NCI-H128 (cell line): ENCODE measurements at regions not wholly inside any gene's neighbourhood (a gene's known extent, or its start where the extent isn't known, plus 50 kb on each side); places are given as distances from the start of the nearest gene placed in this dataset.

ENCODE experiments used
- DNase-seq: peaks from one replicate; lab custom pipeline; 2025; ENCODE audit not compliant: unreplicated experiment; lab: John Stamatoyannopoulos, UW

DNA sequence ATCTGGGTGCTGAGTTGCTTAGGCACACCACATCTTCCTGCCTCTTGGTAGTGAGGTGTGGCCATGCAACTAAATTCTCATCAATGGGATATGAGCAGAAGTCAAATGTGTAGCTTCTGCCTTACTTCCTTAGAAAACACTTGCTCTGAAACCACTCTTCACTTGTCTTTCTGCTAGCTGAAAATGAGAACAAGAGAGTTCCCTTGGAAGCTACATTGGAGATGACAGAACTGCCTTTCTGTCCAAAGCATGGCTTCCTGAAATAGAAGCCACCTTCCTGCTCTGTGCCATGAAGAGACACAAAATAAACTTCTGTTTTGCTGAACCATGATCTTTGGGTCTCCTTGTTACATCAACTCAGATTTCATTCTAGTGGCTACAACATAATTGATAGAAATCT, 659.9 kb downstream of the IRS1 start:
- DNase-seq = no peak

DNA sequence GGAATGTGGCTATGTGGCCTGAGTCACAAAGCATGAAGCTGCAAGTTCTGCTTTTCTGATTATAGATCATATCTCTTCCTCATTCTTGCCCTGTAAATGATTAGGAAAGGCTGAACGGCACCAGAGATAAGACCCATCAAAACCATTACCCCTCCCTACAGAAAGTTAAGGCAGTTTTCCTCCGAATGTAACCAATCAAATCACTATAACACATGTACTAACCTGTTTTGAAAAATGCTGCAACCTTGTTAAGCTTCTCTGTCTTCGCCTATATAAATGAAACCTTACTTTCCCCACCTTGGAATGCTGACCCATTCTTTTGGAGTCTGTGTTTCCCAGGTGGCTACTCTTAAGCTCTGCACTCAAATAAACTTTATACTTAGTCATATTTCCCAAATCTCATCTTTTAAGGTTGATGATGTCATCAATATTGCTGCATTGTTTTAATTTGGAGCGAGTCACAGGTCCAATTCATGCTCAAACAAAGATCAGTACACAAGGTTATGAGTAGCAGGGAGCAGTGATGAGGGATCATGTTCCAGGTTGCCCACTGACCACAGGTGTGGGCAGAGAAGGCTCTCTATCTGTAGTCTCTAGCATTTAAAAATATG, 662.3 kb downstream of the IRS1 start:
- DNase-seq = no peak

DNA sequence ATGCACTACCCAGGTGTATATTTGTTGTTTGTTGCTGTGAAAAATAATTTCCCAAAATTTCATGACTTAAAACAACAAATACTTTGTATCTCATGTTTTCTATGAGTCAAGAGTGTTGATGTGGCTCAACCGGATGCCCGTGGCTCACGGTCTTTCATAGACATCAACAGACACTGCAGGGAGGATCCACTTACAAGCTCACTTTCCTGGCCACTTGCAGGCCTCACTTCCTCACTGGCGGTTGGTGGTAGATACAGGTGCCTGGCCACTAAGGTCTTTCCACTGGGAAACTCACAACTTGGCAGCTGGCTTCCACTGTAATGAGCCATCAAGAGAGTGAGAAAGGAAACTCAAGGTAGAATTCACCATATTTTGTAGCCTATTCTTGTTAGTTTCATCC, 662.9 kb downstream of the IRS1 start:
- DNase-seq = no peak

DNA sequence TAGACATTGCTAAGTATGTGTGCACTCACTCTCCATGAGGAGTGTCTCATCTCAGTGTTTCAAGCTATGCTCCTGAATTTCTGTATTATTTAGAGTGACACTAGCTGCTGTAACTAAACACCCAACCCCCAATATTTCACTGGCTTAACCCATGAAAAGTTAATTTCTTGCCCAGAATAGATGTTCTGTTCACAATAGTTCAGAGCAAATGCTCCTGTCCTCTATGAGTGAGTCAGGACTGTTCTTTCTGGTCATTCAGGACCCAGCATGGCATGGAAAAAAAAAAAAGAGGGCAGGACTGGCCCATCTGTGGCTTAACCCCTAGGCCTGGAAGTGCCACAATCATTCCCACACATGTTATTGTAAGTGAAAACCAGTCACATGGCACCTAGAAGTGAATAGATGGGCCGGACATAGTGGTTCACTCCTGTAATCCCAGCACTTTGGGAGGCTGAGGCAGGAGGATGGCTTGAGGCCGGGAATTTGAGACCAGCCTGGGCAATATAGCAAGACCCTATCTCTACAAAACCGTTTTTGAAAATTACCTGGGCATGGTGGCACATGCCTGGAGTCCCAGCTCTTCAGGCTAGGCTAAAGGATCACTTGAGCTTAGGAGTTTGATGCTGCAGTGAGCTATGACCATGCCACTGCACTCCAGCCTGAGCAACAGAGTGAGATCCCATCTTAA, 663.6 kb downstream of the IRS1 start:
- no peak for DNase-seq

DNA sequence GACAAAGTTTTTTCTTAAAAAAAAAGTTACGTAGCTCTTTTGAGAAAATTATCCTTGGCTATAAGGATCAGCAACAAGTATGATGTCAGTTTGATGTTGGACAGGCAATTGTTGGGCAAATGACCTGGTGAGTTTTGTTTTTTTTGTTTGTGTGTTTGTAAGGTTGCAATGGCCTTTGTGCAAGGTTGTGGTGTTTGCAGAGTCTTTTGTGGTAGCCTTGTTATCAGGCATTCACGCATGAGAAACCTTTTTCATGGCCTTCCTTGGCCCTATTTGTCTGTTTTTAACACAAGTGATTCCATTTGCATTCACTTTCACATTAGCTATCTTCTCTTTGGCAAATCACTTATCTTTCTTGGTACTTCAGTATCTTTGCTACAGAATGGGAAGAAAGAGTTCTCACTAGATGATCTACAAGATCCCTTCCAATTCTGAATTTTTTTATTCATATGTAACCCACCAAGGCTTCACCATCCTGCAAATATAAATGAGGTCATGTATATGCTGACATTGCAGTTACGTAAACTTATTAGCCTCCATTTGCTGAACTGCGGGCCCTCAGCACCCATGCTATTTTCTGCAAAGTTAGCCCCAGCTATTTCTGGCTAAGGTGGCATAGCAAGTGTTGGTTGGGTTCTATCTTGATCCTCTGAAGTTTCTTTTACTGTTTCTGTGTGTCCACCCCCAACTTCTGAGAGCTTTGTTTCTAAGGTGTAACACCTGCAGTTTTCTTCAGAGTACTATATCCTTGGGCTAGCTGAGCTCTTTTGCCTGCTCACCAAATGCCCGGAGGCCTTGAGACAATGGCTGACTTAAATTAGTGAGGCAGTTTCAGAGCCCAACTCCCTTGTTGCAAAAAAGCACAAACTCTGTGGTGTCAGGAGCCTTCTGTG, 667.1 kb downstream of the IRS1 start:
- no peak for DNase-seq

DNA sequence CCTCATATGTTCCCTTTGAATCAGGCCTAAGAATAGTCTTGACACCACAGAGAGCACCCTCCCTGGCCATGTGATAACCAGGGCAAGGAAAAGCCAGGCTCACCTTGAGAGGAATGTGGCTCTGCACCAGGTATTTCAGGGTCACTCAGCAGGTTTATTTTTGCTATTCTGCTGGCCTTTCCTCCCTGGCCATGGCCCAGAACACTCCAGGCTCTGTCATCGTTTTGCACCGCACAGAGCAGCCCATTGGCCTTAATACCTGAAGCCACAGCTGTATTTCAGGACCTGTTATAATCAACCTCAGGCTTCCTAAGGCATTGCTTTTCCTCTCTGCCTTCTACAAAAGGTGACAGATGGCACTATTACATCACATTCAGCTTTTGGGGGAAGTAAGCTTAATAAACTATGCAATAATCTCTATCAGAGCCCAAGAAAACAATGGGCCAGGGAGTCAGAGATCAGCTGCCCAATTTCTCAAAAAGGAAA, 668.3 kb downstream of the IRS1 start:
- DNase-seq = no peak

DNA sequence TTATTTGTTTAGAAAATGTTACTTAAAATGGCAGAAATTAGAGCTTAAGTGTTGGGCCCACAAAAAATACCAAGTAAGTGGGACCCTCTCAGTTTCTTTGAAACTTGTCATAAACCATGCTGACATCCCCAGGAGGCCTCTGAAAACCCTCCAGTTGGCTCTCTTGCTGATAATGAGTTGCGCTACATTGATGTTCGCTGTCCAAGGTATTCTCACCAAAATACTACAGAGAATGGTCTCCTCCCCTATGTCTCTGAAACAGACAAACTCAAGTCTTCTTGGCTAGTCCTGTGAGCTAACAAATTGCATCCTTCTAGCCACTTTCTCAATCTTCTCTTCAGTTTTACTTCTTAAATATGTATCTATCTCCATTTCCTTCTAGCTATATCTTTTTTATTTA, 669.4 kb downstream of the IRS1 start:
- DNase-seq = no peak

DNA sequence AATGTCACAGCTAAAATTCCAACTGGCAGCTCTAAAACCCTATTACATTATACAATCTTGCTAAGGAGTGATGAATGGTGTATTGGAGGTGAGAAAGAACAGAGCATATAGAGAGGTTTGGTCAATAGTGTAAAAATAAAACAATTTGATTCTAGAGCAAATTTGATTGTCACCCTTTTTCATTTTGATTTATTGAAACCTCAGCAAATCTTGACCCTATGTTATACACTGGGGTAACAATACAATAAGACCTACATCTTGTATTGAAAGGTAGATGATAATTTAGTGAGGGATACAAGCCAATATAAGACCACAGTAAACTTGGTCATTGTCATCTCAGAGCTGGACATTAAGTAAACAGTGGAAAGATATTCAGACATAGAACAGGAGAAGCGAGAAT, 671.9 kb downstream of the IRS1 start:
- no peak for DNase-seq

DNA sequence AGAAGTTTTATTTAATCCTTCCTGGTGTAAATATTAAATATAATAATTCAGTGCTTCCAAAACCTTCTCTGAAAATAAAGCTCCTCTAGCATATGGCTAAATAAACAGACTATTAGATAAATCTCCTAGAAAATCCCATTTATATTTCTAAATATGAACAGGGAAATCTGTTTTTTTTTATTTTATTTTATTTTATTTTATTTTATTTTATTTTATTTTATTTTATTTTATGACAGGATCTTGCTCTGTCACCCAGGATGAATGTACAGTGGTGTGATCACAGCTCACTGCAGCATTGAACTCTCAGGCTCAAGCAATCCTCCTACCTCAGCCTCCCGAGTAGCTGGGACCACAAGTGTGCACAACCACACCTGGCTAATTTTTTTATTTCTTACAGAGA, 673.5 kb downstream of the IRS1 start:
- DNase-seq = no peak

DNA sequence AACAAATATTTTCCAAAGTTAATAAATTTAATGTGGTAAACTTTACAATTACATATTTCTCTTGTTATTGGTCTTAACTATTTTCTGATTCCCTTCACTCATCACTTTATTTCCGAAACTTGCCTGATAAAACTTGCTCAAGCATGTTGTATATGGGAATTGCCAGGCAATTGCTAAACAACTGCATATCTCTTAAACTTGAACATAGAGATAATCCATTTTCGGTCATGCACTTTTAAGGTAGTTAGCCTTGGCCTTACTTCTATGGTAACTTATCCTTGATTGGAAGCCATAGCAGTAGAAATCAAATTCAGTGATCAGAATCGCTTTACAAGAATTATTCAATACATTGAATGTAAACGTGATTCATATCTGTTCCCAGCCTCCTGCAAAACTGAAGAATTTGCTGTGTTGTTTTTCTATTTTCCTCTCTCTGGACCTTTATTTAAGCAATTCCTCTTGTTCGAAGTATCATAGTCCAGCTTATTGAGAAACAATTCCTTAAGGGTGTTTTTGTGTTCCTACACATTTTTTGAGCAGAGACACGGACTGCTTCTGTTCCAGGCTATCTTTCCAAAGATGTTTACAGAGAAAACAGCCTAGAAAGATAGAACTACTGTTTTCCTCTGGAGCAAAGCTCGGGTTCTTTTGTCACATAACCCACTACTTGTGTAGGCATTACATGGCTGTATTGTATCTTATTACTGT, 674.3 kb downstream of the IRS1 start:
- no peak for DNase-seq

DNA sequence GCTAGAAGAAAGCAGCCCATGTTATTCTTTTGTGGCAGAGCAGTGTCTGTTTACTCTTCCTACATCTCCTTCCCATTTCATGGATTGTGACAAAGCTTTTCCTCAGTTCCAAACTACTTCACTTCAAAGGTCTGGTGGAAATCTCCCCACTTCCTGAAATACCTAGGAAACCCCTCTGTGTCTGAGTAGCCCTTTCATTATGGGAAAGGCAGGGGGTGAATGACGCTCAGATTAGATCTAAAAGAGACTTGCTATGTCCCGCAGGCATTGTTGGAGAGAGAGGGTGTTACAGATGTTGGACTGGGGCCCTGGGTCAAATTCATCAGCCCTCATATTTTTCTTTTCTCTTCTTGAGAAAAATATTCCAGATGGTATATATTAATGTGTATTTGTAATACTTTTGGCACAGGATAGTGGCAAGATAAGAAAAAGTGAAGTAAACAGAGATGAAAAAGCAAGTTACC, 675.0 kb downstream of the IRS1 start:
- DNase-seq = no peak

DNA sequence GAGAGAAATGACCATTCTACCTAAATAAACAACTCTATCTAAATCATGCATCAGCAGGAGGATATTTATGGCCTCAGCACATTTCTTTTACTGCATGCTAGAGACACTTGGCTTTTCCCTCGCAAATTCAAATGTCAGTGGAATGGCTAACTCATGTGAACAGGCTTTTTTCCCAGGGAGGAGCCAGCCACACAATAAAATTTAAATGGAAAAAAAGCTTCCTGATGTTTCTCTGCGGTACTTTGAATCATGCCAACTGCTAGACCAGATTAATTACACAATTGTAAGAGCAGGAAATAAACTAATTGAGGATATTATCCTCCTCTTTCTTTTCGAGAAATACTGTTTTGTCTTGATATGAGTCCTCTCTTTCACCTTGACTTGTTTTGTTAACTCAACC, 676.3 kb downstream of the IRS1 start:
- DNase-seq = no peak

DNA sequence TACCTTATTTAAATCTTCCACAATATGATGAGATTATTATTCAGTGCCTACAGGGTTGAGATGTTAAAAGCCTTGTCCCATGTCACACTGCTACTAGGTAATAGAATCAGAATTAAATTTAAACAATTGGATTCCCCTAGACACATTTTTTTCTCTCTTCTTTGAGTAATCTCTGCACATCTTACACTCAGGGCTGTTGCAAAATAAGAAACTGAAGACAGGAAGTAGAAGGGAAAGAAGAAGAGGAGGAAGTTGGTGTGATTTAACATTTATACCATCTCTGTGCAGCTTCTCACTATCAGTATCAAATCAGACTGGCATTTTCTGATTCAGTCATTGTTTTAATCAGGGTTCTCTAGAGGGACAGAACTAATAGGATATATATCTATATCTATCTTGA, 677.6 kb downstream of the IRS1 start:
- DNase-seq = no peak

DNA sequence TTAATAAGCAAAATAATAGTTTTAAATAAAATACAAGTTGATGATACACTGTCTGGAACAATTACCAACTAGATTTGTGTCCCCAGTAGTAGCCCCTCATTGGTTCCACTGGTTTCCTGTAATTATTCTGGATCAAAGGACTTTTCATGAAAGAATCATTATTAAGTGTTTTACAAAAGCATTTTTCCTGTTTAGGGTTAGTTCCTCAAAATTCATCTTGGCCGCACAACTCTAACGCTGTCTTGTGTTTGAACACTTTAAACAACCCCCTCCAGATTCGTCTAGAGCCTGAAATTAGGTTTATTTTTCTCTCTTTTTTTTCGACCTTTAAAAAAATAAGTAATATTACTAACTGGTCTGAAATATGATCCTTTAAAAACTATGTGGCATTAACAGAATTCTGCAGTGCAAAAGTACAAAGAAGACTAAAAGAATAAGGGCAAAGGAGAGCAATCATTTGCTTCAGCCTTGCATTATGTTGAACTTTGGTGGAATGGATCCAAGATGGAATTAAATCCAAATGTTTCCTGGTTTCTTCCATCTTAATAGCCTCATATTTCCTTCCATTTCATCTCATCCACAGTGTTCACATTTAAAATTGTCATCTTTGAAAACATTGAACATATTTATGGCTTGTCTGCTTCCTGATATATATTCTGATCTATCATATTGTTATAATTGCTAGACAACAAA, 678.4 kb downstream of the IRS1 start:
- no peak for DNase-seq

DNA sequence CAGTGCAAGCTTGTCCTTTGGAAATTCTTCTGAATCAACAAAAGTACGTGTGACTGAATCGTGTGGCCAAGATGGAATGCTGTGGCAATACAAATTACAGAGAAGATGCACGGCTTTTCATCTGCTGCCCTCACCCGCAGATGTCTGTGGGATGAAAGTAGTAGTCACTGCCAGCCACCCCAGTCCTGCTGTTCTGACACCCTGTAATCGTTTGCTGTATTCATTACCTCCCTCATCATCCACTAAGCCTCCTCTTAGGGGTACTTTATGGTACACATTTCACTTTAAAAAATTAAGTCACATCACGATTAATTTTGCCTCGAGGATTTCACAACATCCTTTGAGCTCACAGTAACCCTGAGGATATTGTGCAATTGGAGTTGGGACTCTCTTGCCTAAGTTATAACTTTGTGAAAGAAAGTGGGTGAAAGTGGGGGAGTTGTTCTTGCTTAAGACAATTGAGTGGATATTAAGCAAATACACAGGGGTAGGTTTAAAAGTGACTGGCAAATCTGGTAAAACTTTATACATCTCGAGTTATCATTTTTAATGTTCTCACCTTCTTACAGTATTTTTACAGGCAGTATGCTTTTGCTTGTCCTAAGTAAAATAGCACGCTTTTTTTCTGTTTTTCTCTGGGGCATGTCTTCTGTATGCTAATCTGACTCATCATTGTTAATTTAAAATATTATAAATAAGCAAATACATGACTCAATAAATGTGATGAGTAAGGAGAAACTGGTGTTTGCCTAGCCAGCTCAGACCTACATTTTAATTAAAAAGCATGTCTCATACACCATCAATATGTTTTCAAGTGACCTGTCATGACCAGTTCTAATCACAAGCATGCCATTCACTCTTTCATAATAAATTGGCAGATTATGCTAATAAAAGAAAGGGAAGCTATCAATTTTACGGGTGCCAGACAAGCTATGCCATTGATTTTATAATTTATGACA, 680.9 kb downstream of the IRS1 start:
- no peak for DNase-seq

DNA sequence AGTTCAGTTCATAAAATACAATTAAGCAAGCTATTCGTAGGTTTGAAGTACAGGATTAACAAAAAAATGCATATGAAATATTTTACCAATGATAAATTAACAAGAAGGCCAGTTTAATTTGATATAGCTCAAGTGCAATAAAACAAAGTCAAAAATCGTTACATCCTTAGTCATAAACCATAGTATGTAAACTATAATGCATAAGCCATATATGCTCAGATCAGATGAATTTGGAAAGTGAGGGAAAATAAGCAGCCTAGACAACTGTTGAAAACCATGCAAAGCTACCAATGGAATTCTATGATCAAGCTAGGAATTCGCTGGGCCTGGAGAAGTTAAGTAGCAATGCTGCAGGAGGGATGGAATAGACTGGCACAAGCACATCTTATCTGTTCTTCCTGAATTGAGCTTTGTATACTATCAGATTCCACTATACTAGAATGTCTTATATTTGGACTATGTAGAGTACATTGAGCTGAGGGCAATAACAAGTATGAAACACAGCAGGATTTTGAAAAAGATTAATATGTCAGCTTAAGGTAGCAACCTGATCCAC, 682.0 kb downstream of the IRS1 start:
- DNase-seq = no peak

DNA sequence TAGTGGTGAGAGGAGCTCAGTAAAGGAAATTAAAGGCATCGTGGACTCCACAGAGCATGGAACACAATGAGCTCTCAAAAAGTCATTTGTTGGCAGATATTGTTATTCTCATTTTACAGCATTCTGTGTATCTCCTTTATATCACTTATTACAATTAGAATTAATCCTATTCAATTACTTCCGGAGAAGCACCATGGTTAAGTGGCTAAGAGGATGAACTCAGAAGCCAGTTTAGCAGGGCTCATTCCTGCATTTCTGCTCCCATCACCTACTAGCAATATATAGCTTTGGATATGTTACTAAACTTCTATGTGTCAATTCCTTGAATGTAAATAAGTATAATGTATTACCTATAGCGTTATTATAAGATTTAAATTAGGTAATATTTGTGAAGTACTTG, 683.3 kb downstream of the IRS1 start:
- DNase-seq = no peak

DNA sequence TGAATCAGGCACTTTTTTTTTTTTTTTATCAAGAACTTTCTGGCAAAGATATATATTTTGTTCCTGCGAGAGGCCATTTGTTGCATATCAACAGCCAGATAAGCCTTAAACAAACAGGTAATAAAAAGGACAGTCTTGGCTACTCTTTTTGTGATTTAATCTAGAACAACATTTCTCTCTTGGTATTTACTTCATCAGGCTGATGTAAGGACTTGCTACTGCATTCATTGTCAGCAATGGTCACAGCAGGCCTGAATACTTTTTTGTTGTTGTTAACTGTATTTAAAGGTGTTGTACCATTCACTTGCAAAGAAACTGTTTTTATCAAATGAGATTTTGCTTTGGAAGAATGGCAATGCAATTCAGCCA, 683.8 kb downstream of the IRS1 start:
- no peak for DNase-seq

DNA sequence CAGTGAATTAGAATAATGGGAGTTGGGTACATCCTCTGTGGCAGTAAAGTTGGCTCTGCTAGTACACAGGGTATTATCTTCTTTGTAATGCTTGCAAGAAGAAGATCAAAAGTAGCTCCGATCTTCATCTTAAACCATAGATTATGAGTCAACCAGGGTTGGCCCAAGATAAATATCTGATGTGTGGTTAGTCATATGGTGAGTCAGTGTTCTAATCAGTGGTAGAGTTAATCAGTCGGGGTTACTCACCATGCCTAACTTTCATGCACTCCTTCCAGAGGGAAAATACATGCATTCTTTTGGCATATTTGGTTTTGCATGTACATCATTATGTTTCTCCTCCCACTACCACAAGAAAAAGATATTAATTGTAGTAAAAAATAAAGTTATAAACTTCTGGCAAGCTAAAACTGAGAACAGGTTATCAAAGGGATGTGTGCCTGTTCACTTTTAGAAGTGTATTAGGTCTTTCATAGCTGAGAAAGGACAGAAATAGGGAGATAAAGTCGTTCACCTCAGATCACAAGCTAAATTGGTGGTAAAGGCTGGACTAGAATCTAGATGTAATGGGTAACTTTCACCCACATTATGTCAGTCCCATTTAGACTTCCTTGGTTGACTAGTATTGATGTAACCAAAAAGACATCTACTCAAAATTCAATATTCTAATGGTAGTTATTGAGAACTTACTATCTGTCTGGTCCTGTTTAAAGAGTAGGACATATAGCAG, 684.4 kb downstream of the IRS1 start:
- DNase-seq = no peak
